NCI-H2029 treated with DMSO at 0.1 percent for 48 hours (cell line): ENCODE measurements at regions not wholly inside any gene's neighbourhood (a gene's known extent, or its start where the extent isn't known, plus 50 kb on each side); places are given as distances from the start of the nearest gene placed in this dataset.
"Not testable (repeated sequence)": the region's sequence is repeated elsewhere in the genome, so short reads cannot be mapped to it uniquely, and the experiment has no call there.

Source experiments
- DNase-seq: peaks from one replicate; lab custom pipeline; 2025; lab: John Stamatoyannopoulos, UW

- DNase-seq, result no peak
These were observed 252.6 kb upstream of the ANKRD30A start for GRCh38 chr10:36872702-36873393.

- no peak for DNase-seq
These were observed 284.6 kb upstream of the ANKRD30A start for GRCh38 chr10:36840788-36841187.

GRCh38 chr10:36837416-36837815 is 288.0 kb upstream of the ANKRD30A start:
- no peak for DNase-seq

DNA sequence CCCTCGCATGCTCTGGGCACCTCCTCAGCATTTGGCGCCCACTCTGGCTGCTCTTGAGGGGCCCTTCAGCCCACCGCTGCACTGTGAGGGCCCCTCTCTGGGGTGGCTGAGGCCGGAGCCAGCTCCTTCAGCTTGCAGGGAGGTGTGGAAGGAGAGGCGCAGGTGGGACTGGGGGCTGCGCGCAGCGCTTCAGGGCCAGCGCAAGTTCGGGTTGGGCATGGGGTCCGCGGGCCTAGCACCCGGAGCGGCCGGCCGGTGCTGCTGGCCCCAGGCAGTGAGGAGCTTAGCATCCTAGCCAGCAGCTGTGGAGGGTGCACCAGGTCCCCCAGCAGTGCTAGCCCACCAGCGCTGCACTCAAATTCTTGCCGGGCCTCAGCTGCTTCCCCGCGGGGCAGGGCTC is 305.6 kb upstream of the ANKRD30A start:
- DNase-seq, result no peak

- DNase-seq, result no peak
These were observed 307.5 kb upstream of the ANKRD30A start for GRCh38 chr10:36817898-36818297.

DNA sequence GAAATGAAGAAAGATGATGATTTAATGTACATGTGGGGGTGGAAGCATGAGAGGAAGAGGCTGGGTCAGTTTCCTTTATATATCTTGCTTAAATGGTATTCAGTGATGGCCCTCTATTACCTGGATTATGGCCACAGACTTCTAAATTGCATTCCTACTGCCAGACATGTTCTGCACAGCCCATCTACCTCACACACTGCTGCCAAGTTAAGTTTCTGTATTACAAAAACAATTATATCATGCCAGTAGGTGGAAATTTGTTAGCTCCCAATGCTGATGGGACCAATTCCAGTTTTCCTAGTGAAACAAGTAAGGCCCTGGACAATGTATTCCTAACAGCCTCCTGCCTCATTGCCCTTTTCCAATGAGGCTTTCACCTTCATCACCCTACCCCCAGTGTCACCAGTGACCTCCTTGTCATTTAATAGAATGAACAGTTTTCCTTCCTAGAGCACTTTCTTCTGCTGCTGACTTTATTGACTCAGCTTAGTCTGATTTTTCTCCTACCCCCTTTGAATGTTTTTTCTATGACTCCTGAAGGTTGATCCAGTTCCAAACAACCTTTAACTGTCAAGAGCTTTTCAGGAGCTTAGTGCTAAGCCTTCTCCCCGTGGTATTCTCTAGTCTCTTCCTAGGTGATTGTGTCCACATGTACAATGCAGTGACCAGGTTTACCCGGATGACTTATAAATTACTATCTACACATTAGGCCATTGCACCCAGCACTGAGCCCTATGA is 316.6 kb upstream of the ANKRD30A start:
- DNase-seq, result no peak

- DNase-seq, result no peak
These were observed 322.2 kb upstream of the ANKRD30A start for GRCh38 chr10:36803229-36803628.

- no peak for DNase-seq
These were observed 322.8 kb upstream of the ANKRD30A start for GRCh38 chr10:36802490-36803153.

DNA sequence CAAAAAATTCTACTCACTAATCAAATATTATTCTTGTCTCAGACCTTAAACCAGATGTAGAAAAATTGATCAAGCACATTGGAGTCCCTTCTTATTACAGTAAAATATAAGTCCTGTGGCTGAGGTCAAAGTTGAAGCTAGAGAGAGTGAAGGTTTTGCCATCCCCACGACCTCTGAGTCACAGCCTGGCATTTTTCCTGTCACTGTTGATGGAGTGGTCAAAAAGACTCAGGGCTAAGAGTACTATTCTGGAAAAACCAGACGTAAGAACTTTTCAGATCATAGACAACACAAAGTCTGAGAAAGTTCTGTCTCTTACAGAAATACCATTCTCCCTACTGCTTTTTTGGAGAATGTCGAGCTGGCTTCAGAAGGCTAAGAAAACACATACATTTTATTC is 323.7 kb upstream of the ANKRD30A start:
- no peak for DNase-seq

GRCh38 chr10:36794981-36795380 is 330.4 kb upstream of the ANKRD30A start:
- DNase-seq, result no peak

- DNase-seq, result no peak
These were observed 335.4 kb upstream of the ANKRD30A start for GRCh38 chr10:36789974-36790373.

GRCh38 chr10:36788152-36788551 is 337.2 kb upstream of the ANKRD30A start:
- no peak for DNase-seq

- no peak for DNase-seq
These were observed 342.0 kb upstream of the ANKRD30A start for GRCh38 chr10:36783400-36783799.

GRCh38 chr10:36781570-36781969 is 343.8 kb upstream of the ANKRD30A start:
- no peak for DNase-seq

GRCh38 chr10:36780158-36780557 is 345.2 kb upstream of the ANKRD30A start:
- DNase-seq, result no peak

DNA sequence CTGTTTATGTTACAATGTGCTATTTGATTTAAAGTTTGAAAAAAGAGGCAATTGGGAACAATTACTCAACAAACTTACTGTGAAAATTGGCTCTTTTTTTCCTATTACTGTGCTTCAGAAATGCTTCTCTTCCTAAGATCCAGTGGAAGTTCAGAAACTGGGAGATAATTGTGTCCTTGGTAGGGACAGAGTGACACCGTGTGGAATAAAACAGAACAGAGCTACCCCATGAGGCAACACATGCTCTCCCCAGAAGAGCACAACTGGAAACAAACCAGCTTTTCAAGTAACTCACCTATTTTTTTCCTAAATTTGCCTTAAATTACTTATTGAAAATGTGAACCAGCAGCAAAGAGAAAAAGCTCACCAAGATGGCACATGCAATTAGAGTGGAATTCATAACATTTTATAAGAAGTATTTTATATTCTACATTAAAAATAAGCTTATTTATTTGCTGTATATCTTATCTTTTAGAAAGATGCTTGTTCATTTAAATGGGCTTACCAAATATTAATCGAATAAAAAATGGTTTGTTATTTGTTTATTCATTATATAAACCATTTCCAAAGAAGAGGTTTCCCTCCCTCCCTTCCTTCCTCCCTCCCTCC is 346.1 kb upstream of the ANKRD30A start:
- no peak for DNase-seq

GRCh38 chr10:36778651-36779050 is 346.7 kb upstream of the ANKRD30A start:
- no peak for DNase-seq

DNA sequence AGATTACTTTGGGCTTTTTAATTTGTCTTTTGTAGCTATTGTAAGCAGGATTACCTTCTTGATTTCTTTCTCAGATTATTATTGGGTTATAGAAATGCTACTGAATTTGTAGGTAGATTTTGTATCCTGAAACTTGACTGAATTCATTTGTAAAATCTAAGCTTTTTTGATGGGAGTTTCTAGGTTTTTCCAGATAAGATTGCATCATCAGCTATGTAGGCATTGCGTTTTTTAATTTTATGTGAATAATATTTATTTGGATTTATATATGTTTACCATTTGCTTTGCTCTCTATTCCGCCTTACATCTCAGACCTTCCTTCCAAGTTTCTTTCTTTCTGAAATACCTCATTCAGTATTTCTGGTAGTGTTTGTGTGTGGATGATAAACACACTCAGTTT is 351.7 kb upstream of the ANKRD30A start:
- no peak for DNase-seq

- DNase-seq, result no peak
These were observed 353.7 kb upstream of the ANKRD30A start for GRCh38 chr10:36771725-36772124.

DNA sequence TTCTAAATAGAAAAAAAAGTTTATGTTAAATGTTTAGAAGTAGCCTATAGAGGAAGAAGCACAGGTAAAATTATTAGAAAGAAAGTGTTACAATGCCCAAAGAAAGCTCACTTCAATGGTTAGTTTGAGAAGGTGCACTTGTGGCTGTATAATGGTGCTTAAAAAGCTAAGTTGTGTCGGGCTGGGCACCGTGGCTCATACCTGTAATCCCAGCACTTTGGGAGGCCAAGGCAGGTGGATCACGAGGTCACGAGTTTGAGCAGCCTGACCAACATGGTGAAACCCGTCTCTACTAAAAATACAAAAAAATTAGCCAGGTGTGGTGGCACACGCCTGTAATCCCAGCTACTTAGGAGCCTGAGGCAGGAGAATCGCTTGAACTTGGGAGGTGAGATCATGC is 355.7 kb upstream of the ANKRD30A start:
- DNase-seq, result not testable (repeated sequence)

DNA sequence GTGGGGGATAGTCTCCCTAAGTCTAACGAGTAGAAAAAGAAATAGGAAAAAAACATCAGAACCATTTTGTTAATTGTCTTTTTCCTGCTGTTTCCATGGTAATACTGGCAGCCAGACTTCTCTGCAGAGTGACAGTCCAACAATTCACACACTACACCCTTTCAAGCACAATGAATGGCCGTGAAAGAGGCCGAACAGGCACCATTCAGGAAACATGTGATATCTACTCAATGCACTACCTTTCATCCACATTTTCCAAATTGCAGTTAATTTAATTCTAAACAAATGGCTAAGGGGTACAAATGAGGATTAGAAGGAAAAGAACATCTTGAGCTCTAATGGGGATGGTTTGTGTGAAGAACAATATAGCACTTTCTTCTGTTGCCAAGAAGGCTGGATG is 358.5 kb upstream of the ANKRD30A start:
- no peak for DNase-seq

GRCh38 chr10:36766415-36766810 is 359.0 kb upstream of the ANKRD30A start:
- no peak for DNase-seq
